ENCODE measurements at regions not wholly inside any gene's neighbourhood (a gene's known extent, or its start where the extent isn't known, plus 50 kb on each side); places are given as distances from the start of the nearest gene placed in this dataset.
"Not testable (repeated sequence)": the region's sequence is repeated elsewhere in the genome, so short reads cannot be mapped to it uniquely, and the experiment has no call there.

DNA sequence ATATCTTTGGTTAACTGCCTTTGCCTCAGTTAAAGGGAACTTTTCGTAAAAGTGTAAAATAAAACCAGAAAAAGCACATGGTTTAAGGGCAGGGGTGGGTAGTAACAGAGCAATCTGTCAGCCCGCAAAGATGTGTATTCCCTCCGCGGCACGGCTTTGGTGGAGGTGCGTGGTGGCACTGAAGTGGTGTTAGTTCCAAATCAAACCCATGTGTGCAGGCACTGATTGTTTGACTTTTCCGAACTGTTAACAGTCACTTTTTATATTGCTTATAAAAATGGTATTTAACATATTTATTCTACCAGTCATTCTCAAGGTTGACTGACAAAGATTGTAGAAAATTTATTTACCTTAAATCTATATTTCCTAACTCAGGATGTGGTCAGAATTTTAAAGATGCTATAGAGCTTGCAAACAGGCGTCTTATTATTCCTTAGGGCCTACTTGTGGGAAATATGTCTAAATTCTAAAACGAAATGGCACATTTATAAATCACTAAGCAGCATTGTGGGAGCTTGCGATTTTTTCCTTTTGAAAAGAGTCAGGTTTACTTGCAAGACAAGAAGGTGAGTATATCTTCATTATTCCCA is 272.7 kb upstream of the PCDH18 start:
- no peak for DNase-seq (ENCODE audit: low read depth, low spot score)
- Histone ChIP-seq H3K27ac (ENCODE audit: low read depth, low read length) (no peak overlapping the region), H3K27me3 (ENCODE audit: control insufficient read depth, insufficient read depth, low read length) (no peaks in the 10 kb centered on the region), H3K9me3 (ENCODE audit: control insufficient read depth, insufficient read depth, low read length) (no peaks in the 10 kb centered on the region), H3K4me3 (ENCODE audit: low read depth, low read length) (no peak overlapping the region)
- TF ChIP-seq, protein P1, sequence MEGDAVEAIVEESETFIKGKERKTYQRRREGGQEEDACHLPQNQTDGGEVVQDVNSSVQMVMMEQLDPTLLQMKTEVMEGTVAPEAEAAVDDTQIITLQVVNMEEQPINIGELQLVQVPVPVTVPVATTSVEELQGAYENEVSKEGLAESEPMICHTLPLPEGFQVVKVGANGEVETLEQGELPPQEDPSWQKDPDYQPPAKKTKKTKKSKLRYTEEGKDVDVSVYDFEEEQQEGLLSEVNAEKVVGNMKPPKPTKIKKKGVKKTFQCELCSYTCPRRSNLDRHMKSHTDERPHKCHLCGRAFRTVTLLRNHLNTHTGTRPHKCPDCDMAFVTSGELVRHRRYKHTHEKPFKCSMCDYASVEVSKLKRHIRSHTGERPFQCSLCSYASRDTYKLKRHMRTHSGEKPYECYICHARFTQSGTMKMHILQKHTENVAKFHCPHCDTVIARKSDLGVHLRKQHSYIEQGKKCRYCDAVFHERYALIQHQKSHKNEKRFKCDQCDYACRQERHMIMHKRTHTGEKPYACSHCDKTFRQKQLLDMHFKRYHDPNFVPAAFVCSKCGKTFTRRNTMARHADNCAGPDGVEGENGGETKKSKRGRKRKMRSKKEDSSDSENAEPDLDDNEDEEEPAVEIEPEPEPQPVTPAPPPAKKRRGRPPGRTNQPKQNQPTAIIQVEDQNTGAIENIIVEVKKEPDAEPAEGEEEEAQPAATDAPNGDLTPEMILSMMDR (IDR thresholded peaks at IDR 0.05; ENCODE audit: low read depth, low read length) = no peak
- ChIA-PET POLR2A (no interaction called here), CTCF (interaction anchor here (1.1 kb wide), 1 partner anchor 681 kb away, joined by 5 read pairs; no protein-coding TSS in a partner anchor)

DNA sequence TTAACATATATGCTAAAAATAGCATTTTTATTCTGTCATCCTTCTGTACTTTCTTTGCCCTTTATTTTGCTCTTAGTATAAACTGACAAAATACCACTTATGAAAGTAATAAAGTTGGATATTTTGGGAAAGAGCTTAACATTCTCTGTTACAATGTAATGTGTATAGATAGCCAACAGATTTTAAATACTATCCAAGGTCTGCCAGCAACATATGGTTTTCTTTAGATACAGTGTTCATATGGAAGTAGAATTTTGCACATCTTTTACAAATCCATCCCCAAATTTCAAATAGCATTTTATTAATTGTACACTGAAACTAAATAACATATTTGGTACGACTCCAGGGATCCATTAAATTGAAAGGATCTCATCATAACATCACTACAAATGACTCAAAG is 268.6 kb upstream of the PCDH18 start:
- ChIA-PET POLR2A (no interaction called here), CTCF (no interaction called here)
- DNase-seq (ENCODE audit: low read depth, low spot score) = no peak
- Histone ChIP-seq H3K9me3 (ENCODE audit: control insufficient read depth, insufficient read depth, low read length) (no peaks in the 10 kb centered on the region), H3K27me3 (ENCODE audit: control insufficient read depth, insufficient read depth, low read length) (no peaks in the 10 kb centered on the region), H3K27ac (ENCODE audit: low read depth, low read length) (no peak overlapping the region), H3K4me3 (ENCODE audit: low read depth, low read length) (no peak overlapping the region)
- TF ChIP-seq, protein P1 (IDR thresholded peaks at IDR 0.05; ENCODE audit: low read depth, low read length) = no peak

DNA sequence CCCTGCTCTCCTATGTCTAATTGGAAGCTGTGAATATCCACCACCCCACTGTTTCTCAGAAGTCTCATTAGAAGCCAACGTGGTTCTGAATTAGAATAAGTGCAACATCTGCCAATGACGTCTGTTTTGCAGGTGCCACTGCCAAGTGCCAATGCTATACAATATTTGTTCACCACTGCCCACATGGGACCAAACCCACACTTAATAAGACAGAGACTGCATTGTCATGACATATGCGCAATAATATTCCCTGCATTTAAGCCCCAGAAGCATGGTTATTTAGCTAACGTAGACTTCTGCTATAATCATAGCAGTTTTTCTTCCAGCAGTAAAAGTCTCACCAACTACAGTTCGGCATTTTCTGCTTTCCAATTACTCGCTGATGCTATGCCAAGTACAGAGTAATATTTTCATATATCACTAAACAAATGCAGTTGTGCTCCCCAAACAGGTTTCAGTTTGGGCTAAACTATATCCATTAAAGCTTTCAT is 262.5 kb upstream of the PCDH18 start:
- Histone ChIP-seq H3K4me3 (ENCODE audit: low read depth, low read length) (no peak overlapping the region), H3K27me3 (ENCODE audit: control insufficient read depth, insufficient read depth, low read length) (no peaks in the 10 kb centered on the region), H3K27ac (ENCODE audit: low read depth, low read length) (no peak overlapping the region), H3K9me3 (ENCODE audit: control insufficient read depth, insufficient read depth, low read length) (no peaks in the 10 kb centered on the region)
- DNase-seq (ENCODE audit: low read depth, low spot score) = no peak
- CTCF ChIA-PET = no interaction called here
- TF ChIP-seq, protein P1 (IDR thresholded peaks at IDR 0.05; ENCODE audit: low read depth, low read length) = no peak
- POLR2A ChIA-PET = no interaction called here

DNA sequence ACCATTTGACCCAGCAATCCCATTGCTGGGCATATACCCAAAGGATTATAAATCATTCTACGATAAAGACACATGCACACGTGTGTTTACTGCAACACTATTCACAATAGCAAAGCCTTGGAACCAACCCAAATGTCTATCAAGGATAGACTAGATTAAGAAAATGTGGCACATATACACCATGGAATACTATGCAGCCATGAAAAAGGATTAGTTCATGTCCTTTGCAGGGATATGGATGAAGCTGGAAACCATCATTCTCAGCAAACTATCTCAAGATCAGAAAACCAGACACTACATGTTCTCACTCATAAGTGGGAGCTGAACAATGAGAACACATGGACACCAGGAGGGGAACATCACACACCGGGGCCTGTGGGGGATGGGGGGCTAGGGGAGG is 257.0 kb upstream of the PCDH18 start:
- DNase-seq (ENCODE audit: low read depth, low spot score); H3K27ac ChIP-seq (ENCODE audit: low read depth, low read length); H3K27me3 ChIP-seq (ENCODE audit: control insufficient read depth, insufficient read depth, low read length); POLR2A ChIA-PET; H3K9me3 ChIP-seq (ENCODE audit: control insufficient read depth, insufficient read depth, low read length); H3K4me3 ChIP-seq (ENCODE audit: low read depth, low read length); CTCF ChIA-PET: not testable (repeated sequence)

DNA sequence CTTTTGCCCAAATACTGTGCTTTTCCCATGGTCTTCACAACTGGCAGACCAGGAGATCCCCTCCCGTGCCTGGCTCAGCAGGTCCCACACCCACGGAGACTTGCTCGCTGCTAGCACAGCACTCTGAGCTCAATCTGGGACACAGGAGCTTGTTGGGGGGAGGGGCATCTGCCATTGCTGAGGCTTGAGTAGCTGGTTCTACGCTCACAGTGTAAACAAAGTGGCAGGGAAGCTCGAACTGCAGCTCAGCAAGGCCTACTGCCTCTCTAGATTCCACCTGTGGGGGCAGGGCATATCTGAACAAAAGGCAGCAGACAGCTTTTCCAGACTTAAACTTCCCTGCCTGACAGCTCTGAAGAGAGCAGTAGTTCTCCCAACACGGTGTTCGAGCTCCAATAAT is 251.6 kb upstream of the PCDH18 start:
- CTCF ChIA-PET; H3K9me3 ChIP-seq (ENCODE audit: control insufficient read depth, insufficient read depth, low read length); H3K4me3 ChIP-seq (ENCODE audit: low read depth, low read length); POLR2A ChIA-PET; H3K27ac ChIP-seq (ENCODE audit: low read depth, low read length); DNase-seq (ENCODE audit: low read depth, low spot score); H3K27me3 ChIP-seq (ENCODE audit: control insufficient read depth, insufficient read depth, low read length): not testable (repeated sequence)

DNA sequence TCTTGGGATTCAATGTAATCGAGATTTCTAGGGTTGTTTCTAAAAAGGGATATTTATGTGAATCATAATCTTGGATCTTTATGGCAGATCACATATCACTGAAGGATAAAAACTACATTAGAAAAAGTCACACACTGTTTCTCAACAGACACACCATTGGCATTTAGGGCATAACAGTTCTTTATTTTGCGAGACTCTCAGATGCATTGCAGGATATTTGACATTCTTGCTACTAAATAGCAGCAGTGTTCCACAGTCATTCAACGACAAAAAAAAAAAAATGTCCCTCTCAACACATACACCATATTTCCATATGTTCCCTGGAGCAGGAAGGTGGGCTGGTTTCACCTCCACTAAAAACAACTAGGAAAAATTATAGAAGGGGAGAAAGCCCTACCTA is 243.4 kb upstream of the PCDH18 start:
- no peak overlapping the region for H3K4me3 ChIP-seq (ENCODE audit: low read depth, low read length)
- TF ChIP-seq, protein P1 (IDR thresholded peaks at IDR 0.05; ENCODE audit: low read depth, low read length) = no peak
- H3K27ac ChIP-seq (ENCODE audit: low read depth, low read length) = no peak overlapping the region
- H3K9me3 ChIP-seq (ENCODE audit: control insufficient read depth, insufficient read depth, low read length) = no peaks in the 10 kb centered on the region
- ChIA-PET CTCF (no interaction called here), POLR2A (no interaction called here)
- H3K27me3 ChIP-seq (ENCODE audit: control insufficient read depth, insufficient read depth, low read length) = no peaks in the 10 kb centered on the region
- no peak for DNase-seq (ENCODE audit: low read depth, low spot score)
